ENCODE measurements at regions not wholly inside any gene's neighbourhood (a gene's known extent, or its start where the extent isn't known, plus 50 kb on each side); places are given as distances from the start of the nearest gene placed in this dataset.

GRCh38 chr4:100839712-100840111, 321.9 kb upstream of the EMCN start:
- no peak for DNase-seq
- Histone ChIP-seq H3K36me3 (ENCODE audit: insufficient read depth, low read length) (no peaks in the 10 kb centered on the region), H2AFZ (ENCODE audit: low read depth, low read length) (no peak overlapping the region), H3K27ac (ENCODE audit: low read length) (no peak overlapping the region), H3K4me1 (ENCODE audit: insufficient read depth, low read length) (no peaks in the 10 kb centered on the region), H3K27me3 (ENCODE audit: insufficient read depth, low read length, poor library complexity) (no peaks in the 10 kb centered on the region), H3K79me2 (ENCODE audit: insufficient read depth, low read length) (no peaks in the 10 kb centered on the region), H4K20me1 (ENCODE audit: insufficient read depth, low read length) (no peaks in the 10 kb centered on the region), H3K9ac (ENCODE audit: low read depth, low read length) (no peak overlapping the region), H3K9me3 (ENCODE audit: insufficient read depth, low read length, severe bottlenecking) (no peaks in the 10 kb centered on the region), H3K4me3 (ENCODE audit: low read depth in 1 of 2, low read length in 2 of 2) (no peak overlapping the region), H3K4me2 (ENCODE audit: insufficient read depth, low read length) (no peak overlapping the region)
- ATAC-seq (ENCODE audit: insufficient read depth, low read depth): no peak
- TF ChIP-seq CTCF (IDR thresholded peaks at IDR 0.05; ENCODE audit: borderline replicate concordance, extremely low read depth, low read length, poor library complexity, severe bottlenecking) (no peak), EZH2 (IDR thresholded peaks at IDR 0.05; ENCODE audit: borderline replicate concordance, low read depth, low read length, severe bottlenecking) (no peak)

- ATAC-seq (ENCODE audit: insufficient read depth, low read depth) (no peak), DNase-seq (no peak)
- H3K79me2 ChIP-seq (ENCODE audit: insufficient read depth, low read length): no peaks in the 10 kb centered on the region
- H2AFZ ChIP-seq (ENCODE audit: low read depth, low read length): no peak overlapping the region
- TF ChIP-seq EZH2 (IDR thresholded peaks at IDR 0.05; ENCODE audit: borderline replicate concordance, low read depth, low read length, severe bottlenecking): no peak
- TF ChIP-seq CTCF (IDR thresholded peaks at IDR 0.05; ENCODE audit: borderline replicate concordance, extremely low read depth, low read length, poor library complexity, severe bottlenecking): no peak
- H3K4me2 ChIP-seq (ENCODE audit: insufficient read depth, low read length): no peak overlapping the region
- no peaks in the 10 kb centered on the region for H3K9me3 ChIP-seq (ENCODE audit: insufficient read depth, low read length, severe bottlenecking)
- no peak overlapping the region for H3K9ac ChIP-seq (ENCODE audit: low read depth, low read length)
- no peaks in the 10 kb centered on the region for H3K4me1 ChIP-seq (ENCODE audit: insufficient read depth, low read length)
- no peak overlapping the region for H3K27ac ChIP-seq (ENCODE audit: low read length)
- H3K27me3 ChIP-seq (ENCODE audit: insufficient read depth, low read length, poor library complexity): no peaks in the 10 kb centered on the region
- H3K4me3 ChIP-seq (ENCODE audit: low read depth in 1 of 2, low read length in 2 of 2): no peak overlapping the region
- H4K20me1 ChIP-seq (ENCODE audit: insufficient read depth, low read length): no peaks in the 10 kb centered on the region
- no peaks in the 10 kb centered on the region for H3K36me3 ChIP-seq (ENCODE audit: insufficient read depth, low read length)
These were observed 320.5 kb upstream of the EMCN start for GRCh38 chr4:100838286-100838685.

GRCh38 chr4:100836929-100837328, 319.1 kb upstream of the EMCN start:
- no peaks in the 10 kb centered on the region for H3K27me3 ChIP-seq (ENCODE audit: insufficient read depth, low read length, poor library complexity)
- ATAC-seq (ENCODE audit: insufficient read depth, low read depth): no peak
- no peaks in the 10 kb centered on the region for H3K9me3 ChIP-seq (ENCODE audit: insufficient read depth, low read length, severe bottlenecking)
- no peak for DNase-seq
- H3K27ac ChIP-seq (ENCODE audit: low read length): no peak overlapping the region
- H3K79me2 ChIP-seq (ENCODE audit: insufficient read depth, low read length): no peaks in the 10 kb centered on the region
- no peaks in the 10 kb centered on the region for H3K4me1 ChIP-seq (ENCODE audit: insufficient read depth, low read length)
- H3K4me2 ChIP-seq (ENCODE audit: insufficient read depth, low read length): no peak overlapping the region
- TF ChIP-seq CTCF (IDR thresholded peaks at IDR 0.05; ENCODE audit: borderline replicate concordance, extremely low read depth, low read length, poor library complexity, severe bottlenecking) (no peak), EZH2 (IDR thresholded peaks at IDR 0.05; ENCODE audit: borderline replicate concordance, low read depth, low read length, severe bottlenecking) (no peak)
- no peaks in the 10 kb centered on the region for H3K36me3 ChIP-seq (ENCODE audit: insufficient read depth, low read length)
- H4K20me1 ChIP-seq (ENCODE audit: insufficient read depth, low read length): no peaks in the 10 kb centered on the region
- no peak overlapping the region for H3K9ac ChIP-seq (ENCODE audit: low read depth, low read length)
- H2AFZ ChIP-seq (ENCODE audit: low read depth, low read length): no peak overlapping the region
- H3K4me3 ChIP-seq (ENCODE audit: low read depth in 1 of 2, low read length in 2 of 2): no peak overlapping the region

GRCh38 chr4:100834616-100835015, 316.8 kb upstream of the EMCN start:
- H3K4me1 ChIP-seq (ENCODE audit: insufficient read depth, low read length): no peaks in the 10 kb centered on the region
- no peak overlapping the region for H3K9ac ChIP-seq (ENCODE audit: low read depth, low read length)
- no peaks in the 10 kb centered on the region for H3K9me3 ChIP-seq (ENCODE audit: insufficient read depth, low read length, severe bottlenecking)
- no peak overlapping the region for H3K4me3 ChIP-seq (ENCODE audit: low read depth in 1 of 2, low read length in 2 of 2)
- no peak for ATAC-seq (ENCODE audit: insufficient read depth, low read depth)
- no peaks in the 10 kb centered on the region for H4K20me1 ChIP-seq (ENCODE audit: insufficient read depth, low read length)
- no peaks in the 10 kb centered on the region for H3K79me2 ChIP-seq (ENCODE audit: insufficient read depth, low read length)
- DNase-seq: no peak
- TF ChIP-seq CTCF (IDR thresholded peaks at IDR 0.05; ENCODE audit: borderline replicate concordance, extremely low read depth, low read length, poor library complexity, severe bottlenecking) (no peak), EZH2 (IDR thresholded peaks at IDR 0.05; ENCODE audit: borderline replicate concordance, low read depth, low read length, severe bottlenecking) (no peak)
- no peak overlapping the region for H3K27ac ChIP-seq (ENCODE audit: low read length)
- H3K4me2 ChIP-seq (ENCODE audit: insufficient read depth, low read length): no peak overlapping the region
- no peaks in the 10 kb centered on the region for H3K36me3 ChIP-seq (ENCODE audit: insufficient read depth, low read length)
- H3K27me3 ChIP-seq (ENCODE audit: insufficient read depth, low read length, poor library complexity): no peaks in the 10 kb centered on the region
- H2AFZ ChIP-seq (ENCODE audit: low read depth, low read length): no peak overlapping the region
